HG03196 (cell line): ENCODE measurements at regions not wholly inside any gene's neighbourhood (a gene's known extent, or its start where the extent isn't known, plus 50 kb on each side); places are given as distances from the start of the nearest gene placed in this dataset.

ENCODE experiments used
- ATAC-seq: cut with Tn5 transposase; IDR thresholded peaks from one replicate; pipeline ENCODE4 v1.9.1; 2021; ENCODE audit not compliant: unreplicated experiment

DNA sequence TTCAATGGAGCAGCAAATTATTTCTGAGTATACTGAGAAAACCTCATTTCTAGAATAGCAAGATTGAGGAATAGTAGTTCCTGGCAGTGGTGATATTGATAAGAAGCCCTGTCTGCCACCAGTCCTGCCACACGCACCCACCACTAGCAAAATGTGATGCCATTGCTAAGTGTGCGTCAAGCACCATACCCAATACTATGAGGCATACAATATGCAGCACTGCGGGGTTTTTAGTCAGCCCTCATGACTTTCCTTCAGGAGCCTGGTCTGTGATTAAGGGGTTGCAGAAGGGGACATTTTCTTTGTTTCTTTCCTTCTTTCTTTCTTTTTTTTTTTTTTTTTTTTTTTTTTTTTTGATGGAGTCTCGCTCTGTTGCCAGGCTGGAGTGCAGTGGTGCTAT lies 128.7 kb upstream of the USP38 start:
- ATAC-seq, result no peak

DNA sequence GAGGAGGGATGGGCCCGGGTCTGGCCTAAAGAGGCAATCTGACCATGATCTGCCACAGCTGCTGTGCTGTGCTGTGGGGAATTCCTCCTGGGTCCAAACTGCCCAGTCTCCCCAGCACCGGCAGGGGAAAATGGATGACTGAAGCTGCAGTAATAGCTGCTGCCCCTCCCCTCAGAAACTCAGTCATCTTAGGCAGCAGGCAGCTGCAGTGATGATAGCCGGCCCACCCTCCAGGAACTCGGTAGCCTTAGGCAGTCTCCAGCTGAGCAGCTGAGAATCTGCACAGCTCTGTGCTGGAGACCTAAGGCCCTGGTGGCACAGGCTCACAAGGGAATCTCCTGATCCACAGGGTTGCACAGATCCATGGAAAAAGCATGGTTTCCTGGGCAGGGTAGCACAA lies 113.4 kb upstream of the USP38 start:
- no peak for ATAC-seq

DNA sequence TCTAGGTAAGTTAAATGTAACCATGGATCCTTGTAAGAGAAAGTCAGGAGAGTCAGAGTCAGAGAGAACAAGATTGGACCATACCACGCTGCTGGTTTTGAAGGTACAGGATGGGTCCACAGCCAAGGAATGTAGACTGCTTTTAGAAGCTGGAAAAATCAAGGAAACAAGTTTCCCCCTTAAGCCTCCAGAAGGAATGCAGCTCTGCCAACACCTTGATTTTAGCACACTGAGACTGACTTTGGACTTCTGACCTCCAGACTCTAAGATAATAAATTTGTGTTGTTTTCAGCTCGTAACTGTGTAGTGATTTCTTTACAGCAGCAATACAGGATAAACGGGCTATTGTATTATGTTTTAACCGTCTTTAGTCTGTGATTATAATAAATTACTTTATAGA lies 108.0 kb upstream of the USP38 start:
- no peak for ATAC-seq

DNA sequence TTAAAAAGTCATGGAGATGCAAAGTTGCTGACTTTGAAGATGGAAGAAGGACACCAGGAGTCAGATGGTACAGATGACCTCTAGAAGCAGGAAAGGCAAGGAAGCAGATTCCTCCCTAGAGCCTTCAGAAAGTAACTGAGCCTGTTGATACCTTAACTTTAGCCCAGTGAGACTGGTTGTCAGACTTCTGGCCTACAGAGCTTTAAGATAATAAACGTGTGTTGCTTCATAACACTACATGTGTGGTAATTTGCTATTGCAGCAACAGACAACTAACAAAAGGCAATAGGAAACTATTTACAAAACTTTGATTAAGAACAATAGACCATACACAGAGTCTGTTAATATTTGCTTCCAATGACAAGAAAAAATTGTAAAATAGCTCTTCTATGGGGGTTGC lies 102.0 kb upstream of the USP38 start:
- ATAC-seq, result no peak

DNA sequence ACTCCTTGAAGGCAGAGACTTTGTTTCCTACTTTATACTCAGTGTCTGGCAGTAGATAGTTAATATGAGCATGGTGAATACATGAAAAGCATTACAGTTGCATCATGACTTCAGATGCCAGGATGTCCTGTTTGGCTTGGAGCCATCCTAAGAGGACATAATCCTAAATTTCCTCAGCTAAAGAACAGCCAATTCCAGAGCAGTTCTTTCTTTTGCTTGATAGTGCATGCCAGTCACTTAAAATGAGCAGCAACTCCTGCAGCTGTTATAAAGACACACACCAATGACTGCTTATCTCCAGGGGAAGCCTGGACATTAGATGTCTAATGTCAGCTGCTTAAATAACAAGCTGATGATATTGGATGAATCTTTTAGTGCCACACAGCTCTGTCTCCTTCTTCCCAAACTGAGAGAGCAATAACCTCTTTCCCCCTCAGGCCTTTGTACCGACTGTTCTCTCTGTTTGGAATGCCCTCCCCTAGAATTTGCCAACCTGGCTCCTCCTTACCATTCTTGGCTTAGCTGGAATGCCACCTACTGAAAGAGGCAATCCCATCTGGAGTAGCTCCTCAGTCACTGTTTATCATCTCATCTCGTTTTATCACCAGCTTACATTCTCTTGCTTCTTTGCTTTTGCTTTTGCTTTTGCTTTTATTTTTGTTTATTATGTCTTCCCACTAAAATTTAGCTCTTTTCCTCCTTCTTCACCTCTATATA lies 100.8 kb upstream of the USP38 start:
- no peak for ATAC-seq

DNA sequence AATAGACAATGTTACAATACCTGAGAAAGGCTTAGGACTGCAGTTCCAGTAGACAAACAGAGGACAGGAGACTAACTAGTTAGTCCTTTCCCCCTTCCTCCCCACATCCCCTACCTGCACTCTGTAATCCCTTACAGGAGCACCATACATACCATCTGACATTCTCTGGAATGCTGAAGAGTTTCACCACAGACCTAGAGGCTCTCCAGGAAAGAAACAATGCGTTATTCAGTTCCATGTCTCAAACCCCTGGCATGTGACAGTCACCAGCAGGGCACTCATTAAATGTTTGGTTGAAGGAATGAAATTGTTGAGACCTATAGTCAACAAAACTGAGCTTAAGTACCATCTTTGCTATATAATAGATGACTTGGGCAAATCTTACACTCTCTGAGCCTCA lies 100.2 kb upstream of the USP38 start:
- ATAC-seq, result no peak

DNA sequence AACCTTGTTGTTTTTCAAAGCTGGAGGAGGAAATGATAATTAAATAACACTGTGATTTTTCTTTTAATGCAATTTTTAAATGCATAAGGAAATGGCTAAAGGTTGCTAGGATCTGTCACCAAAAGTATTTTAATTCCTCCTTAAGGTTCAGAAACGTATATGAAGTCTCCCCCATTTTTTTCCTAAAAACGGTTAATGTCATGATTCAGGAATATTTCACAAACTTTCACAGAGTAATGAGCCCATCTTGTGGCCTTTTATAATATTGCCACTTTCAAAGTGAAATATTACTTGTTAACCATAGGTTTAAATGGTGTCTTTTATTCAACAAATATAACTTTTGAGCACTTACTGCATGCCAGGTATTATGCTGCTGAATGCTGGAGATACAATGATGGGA lies 99.5 kb upstream of the USP38 start:
- ATAC-seq, result no peak

DNA sequence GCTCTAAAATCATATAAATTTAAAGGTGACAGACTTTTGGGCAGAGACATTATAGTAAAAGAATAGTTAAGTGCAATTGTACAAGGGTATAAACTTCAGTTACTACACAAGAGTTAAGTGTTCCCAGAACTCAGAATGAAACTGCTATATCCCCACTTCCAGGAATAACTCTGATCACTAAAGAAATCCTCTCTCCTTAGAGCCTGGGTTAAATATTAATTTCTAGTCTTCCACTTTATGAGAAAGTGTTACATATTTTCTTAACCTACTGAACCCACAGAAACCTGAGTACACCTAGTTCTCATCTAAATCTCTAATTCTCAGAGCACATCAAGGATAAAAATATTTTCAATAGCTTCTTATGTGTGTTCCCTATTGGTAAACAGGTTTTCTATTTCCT lies 99.1 kb upstream of the USP38 start:
- ATAC-seq, result no peak

DNA sequence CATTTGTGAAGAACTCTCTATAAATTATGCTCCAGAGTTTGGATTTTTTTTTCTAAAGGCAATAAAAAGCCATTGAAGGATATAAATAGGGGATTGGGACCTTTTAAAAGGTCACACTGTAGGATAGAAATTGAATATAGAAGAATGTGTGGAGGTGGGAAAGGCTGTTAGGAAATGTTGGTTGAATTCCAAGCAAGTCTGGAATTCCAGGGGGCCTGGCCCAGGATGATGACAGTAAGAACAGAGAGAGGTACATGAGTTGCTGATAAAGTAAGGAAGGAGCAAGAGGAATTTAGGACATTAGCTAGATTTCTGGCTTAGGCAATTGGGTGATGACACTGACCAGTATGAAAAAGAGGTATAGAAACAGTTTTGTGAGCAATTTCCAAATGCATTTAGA lies 95.4 kb upstream of the USP38 start:
- no peak for ATAC-seq

DNA sequence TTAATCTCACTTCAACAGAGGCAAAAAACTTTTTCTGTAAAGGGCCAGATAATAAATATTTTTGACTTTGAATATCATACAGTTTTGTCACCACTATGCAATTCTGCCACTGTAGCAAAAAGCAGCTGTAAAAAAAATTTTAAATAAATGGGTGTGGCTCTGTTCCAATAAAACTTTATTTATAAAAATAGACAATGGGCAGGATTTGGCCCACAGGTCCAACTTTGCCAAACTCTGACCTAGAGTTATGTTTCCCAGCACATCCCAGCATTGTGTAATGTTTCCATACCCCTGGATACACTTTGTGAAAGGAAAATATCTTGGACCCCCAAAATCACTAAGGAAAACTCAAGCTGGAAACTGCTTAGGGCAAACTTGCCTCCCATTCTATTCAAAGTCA lies 94.9 kb upstream of the USP38 start:
- ATAC-seq, result no peak

DNA sequence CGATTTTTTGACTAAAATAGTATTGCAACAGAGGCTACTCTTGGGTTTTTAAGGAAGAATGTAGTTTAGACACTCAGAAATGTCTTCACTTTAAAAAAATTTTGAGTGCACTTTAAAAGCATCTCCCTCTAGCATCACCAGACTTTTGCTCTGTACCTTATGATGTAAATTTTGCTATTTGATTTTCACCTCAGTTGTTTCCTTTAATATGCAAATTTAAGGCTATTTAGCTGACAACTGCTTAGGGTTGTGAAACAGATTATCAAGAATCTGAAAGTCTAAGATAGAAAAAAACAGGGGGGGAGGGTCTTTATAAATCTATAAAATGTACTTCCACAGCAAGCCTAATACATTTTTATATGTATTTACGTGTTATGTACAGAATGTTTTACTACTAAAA lies 92.9 kb upstream of the USP38 start:
- ATAC-seq, result no peak

DNA sequence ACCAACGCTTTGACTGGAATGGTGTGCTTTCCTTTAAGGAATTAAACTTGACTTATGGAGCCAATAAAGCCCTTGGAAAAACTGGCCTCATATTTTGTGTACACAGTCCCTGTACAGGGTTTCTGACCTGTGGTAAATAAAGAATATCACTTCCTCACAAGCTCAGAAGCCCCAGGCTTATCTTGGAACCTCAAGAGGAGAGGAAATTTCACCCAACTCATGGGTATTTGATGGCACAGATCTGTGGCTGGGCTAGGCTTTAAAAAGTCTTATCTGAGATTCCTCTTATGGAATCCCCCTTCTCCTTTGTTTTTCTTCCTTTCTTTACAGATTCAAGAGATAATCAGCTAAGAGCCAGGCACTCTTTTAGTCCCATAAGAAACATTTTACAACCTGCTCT lies 89.3 kb upstream of the USP38 start:
- ATAC-seq, result no peak

DNA sequence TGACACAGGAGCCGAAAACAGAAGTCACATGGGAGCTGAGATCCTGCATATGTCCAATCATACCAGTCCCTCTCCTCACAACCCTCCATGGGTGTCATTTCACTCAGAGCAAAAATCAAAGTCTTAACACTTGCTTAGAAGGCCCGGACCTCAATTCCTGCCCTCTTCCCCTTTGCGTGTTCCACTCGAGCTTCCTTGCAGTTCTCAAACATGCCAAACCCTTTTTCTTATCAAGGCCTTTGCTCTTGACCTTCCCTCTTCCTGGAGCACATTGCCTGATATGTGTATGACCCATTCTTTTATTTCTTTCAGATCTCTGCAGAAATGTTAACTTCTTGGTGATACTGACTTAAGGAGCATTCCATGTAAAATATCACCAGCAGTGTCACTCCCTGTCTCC lies 87.0 kb upstream of the USP38 start:
- ATAC-seq, result no peak

DNA sequence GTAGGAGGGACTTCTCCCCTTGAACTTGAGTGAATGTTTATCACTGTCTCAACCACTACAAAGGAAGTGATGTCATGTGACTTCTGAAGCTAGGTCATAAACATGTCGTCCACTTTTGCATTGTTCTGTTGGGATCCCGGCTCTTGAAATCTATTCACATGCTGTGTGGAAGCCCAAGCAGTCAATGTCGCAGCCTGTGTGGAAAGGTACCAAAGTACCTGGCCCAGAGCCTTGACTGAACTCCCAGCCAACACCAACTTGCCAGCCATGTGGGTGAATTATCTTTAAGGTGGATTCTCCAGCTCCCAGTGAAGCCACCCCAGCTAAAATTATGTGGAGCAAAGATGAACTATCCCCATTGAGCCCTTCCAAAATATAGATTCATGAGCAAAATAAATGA lies 85.0 kb upstream of the USP38 start:
- no peak for ATAC-seq

DNA sequence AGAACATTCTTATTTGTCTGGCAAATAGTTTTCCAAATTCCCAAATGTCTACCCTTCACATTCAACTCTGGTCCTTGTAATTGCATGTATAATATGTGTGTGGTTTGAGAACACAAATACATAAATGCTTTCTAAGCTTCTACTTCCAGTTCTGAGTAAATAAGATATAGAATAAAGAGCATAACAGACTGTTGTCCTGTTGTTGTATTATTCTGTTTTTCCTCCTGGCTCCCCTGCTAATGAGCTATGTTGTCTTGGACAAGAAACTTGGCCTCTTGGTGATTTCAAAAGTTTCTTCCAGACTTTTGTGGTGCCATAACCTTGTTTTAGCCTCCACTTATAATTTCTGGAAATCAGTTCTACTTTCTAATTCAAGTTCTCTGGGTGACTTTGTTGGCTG lies 75.3 kb upstream of the USP38 start:
- no peak for ATAC-seq

DNA sequence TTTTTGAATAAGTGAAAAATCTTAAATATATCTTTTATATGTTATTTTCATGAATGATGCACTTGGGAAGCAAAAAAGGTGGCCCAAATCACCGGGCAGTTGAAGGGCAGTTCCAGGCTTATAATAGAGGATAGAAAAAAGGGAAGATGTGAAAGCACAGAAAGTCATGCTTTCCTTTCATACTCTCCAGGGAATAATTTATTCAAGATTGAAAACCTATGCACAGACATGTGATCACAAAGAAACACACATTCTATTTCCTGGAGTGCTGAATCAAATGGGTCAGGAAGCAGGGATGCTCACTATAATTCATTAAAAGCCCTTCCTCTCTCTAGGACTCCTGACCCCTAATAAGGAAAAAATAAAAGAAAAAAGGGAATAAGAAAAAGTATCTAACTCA lies 66.1 kb upstream of the USP38 start:
- no peak for ATAC-seq

DNA sequence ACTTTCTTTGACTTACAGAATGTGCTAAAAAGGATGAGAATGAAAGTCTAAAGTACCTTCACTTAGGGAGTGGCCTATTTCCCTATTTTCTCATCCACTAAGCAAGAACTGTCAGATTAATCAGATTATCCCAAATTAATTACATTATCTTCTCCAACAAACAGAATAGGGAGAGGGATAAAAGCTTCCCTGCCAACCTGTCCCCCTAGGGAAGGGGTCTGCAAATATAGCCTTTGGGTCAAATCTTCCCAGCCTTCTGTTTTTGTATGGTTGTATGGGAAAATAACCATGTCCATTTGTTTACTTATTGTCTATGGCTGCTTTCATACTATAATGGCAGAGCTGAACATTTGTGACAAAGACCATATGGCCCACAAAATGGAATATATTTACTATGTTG lies 57.1 kb upstream of the USP38 start:
- ATAC-seq, result no peak

DNA sequence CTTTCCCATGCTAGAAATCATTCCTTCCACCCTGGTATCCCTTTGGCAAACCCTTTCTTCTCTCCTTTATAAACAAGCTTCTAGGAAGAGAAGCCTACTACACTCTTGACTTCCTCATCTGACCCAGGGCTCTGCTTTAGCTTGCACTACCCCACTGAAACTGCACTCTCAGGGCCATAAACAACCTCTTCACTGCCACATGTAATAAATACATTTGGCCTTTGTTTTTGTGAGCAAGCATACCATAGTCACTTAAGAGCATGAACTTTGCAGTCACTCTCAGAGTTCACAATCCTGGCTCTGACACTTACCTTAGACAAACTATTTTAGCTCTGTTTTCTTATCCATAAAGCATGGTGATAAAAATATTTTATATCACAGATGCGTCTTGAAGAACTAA lies 50.7 kb upstream of the USP38 start:
- ATAC-seq, result no peak
